NCI-H774 (cell line): ENCODE measurements at regions not wholly inside any gene's neighbourhood (a gene's known extent, or its start where the extent isn't known, plus 50 kb on each side); places are given as distances from the start of the nearest gene placed in this dataset.
"Not testable (repeated sequence)": the region's sequence is repeated elsewhere in the genome, so short reads cannot be mapped to it uniquely, and the experiment has no call there.

ENCODE experiments used
- DNase-seq: peaks from one replicate; lab custom pipeline; 2025; lab: John Stamatoyannopoulos, UW

DNA sequence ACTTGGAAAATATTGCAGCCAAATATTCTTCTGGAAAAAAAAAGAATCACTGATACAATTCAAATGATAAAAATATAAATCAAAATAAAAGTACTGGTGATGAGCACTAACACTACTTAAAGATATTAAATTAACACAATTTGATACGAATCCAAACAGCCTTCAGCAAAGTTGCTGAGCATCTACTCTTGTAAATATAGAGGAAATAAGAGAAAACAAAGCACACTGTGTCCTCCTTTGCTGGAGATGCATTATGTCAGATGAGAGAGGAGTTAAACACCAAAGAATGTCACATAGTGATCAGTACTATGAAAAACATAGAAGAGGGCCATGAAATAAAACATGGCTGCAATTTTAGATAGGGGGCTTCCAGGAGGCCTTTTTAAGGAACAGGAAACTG, 177.4 kb upstream of the RNPC3 start:
- no peak for DNase-seq

DNA sequence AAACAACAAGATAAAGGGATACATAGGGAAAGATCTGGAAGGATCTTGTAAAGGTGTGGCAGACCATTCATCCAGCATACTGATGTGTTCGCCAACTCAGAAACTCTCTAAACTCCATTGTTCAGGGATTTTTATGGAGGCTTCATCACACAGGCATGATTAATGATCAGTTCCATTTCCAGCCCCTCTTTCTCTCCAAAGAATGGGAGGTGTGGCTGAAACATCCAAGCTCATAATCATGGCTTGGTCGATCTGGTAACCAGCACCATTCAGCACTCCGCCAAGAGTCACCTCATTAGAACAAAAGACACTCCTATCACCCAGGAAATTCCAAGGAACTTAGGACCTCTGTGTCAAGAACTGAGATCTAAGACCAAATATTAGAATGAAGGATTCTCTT, 180.6 kb upstream of the RNPC3 start:
- no peak for DNase-seq

DNA sequence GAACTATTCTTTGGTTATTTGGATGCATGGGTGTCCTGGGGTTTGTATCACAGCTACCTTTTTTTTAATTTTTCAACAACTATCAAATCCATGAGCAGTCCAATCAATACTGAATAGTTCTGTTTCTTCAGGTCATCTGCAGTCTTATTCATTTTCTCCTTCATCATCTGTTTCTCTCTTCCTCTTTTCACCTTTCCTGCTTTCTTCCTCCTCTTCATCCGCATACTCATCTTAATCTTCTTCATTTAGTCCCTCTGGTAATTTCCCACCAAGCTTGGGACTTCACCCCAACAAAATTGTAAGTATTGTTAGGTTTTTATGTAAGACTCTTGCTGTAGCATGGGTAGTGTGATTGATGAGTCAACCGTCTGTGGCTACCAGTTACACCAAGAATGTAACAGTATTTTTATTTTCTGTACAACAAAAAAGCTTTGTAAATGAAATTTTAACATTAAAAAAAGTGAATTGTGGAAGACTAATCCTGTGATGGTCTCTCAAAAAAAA, 184.1 kb upstream of the RNPC3 start:
- no peak for DNase-seq

DNA sequence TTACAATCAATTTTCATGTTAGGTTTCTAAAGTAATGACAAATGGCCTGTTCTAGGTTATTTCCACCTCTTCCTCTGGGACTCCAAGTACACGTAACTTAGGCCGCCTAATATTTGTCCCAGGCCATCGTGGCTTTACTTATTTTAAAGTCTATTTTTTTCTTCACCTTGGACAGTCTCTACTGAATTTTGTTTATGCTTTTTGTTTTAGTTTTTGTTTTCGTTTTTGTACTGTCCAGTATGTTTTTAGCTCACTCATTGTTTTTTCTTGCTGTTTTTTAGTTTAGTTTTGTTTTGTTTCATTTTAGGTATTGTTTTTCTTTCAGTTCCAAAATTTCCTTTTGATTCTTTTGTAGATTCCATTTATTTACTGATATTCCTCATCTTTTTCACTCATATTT, 187.7 kb upstream of the RNPC3 start:
- no peak for DNase-seq

DNA sequence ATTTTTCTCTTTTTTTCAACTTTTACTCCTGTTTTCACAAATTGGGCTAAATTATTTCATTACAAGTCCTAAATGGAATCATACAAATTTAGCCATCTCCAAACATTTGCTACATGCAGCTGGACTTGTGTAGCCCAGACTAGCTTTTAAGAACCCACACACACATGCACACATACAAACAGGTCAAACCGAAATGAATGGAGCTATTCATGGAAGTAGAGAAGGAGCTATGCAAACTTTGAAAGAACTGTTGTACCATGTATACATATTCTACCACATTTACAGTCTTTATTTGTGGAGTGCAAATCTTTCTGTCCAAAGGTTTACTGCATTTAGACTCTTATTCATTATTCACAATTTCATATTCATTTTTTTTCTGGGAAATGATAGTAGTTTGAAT, 189.1 kb upstream of the RNPC3 start:
- no peak for DNase-seq

DNA sequence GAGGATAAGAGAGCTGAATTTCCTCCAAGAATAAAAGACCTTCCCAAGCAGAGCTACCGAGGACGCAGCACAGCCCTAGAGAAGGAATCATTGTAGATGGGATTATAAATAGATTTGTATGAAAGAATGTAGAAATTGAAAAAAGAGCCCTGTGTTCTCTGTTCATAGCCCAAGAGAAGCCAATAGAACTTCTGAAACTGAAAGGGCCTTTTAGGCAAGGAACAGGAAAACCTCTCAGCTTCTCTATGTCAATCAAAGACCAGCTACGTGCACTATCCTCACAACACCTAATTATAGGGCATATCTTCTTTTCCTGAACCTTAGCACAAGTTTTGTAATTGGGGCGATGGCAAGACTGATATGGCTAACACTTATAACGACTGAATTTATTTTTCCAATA, 192.4 kb upstream of the RNPC3 start:
- DNase-seq, result no peak

DNA sequence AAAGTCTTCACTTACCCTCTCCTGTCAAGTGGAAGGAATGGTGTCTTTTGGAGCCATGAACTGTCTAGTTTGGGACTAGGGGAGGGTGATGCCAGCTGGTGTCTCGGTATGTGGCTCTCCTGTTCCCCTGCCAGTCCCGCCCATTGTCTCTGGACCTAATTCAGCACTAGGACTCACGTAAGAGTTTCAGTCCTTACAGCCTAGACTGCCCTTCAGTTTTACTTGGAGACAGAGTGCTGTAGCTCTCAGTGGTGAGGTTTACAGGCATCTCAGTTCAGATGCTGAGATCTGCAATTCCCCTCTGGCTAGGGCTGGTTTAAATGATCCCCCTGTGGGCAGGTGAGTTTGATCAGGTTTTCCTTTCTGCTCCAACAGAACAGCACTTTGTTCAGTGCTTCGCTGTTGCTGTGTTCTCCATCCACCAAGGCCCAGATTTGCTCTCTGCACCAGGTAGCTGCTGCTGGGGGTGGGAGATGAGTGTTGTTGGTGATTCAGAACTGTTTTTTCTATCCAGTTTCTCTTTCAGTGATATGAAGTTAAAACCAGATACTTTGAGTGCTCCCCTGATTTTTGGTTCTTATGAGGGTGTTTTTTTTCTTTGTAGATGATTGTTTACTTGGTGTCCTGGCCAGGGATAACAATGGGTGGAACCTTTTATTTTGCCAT, 198.3 kb upstream of the RNPC3 start:
- no peak for DNase-seq

DNA sequence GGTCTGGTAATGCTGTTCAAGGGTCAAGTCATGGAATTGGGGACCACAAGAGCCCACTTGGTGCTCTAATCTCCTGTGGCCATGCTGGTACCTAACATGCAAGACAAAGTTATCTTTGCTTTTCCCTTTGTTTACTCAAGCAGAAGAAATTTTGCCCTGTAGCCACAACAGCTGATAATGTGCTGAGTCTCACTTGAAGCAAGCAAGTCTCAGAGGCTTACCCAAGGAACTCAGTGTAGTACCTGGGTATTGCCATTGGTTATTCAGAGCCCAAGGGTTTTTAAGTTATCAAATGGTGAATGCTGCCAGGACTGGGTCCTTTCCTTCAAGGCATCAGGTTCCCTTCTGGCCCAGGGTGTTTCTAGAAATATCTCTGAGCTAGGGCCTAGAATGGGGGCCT, 198.9 kb upstream of the RNPC3 start:
- DNase-seq, result no peak

DNA sequence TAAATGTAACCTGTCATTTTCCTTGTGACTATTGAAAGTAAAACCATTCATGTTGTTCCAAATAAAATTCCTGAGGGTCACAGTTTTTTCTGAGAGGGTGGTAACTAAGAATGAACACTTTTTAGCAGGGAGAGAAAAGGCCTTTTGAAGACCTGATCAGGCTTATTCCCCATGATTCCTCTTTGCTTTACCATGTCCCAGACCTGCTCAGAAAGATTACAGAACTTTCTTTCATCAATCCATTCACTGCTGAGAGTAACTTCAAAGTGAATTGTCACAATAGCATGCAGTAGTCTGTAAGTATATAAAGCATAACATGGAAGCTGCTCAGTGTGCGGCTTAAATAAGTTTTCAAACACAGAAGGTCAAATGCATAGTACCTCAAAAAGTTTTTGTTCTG, 201.5 kb upstream of the COL11A1 start:
- no peak for DNase-seq

DNA sequence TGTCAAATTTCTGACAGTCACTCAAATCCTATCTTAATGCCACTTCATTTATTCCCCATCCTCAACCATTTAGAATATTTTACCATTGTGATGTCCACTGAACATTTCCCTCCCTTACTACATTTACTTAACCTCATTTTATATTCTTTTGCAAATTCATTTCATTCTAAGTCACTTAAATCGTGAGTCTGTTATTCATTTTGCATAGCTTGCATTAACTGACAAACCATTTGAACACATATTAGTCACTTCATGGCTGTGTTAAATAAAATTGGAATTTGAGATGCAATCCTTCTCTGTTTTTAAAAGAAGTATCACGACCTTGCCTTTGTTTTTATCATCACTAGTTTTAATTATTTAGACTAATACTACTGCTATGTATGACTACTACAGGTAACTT, 199.4 kb upstream of the COL11A1 start:
- DNase-seq, result no peak

DNA sequence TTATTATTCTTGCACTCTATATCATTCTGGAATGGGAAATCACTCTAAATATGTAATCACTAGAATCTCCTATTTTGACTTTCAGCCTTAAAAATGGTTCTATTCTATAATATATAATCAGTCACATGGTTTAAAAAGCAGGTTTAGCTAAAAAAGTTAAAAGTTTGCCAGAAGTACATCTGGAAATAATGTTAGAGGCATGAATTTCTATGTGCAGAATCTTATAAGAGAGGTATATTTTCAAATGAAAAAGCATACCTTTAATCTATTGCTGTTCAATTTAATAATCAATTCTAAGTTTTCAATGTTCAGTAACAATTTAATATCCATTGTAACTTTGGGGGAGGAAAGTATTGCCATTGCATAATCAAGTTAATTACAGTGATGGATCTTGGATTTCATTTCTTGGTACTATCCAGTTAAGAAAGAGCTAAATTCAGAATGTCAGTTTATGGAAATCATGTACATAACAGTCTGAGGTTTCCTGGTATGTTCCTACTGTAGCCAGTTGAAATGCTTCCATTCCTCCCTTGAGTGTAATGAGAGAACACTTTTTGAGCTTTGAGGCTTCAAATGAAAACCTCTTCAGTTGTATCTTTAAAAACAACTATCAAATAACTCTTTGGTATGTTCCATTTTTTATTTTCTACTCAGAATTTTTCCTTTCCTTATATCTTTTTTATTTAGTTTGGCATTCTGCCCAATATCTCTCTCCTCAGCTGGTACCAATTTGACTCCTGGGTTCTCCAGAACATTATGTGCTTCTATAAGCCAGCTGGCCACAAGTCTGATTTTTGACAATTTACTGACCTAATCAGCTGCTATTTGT, 175.7 kb upstream of the COL11A1 start:
- DNase-seq, result no peak

DNA sequence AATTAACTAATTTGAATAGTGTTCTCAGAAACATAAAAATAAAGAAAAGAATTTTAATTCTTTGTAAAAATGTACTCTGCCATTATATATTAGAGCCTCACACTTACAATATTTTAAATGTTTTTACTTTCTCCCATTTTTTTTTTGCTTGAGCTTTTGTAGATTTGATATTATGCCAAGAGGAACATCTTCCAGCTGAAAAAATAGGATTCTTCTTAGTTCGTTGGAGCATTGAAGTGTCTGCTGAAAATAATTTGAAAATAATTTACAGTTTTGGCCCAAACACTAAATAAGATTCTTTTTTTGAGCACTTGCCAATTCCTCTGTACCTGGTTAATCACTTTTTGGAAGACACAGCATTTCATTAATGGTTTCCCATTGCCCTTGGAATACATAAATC, 175.0 kb upstream of the COL11A1 start:
- no peak for DNase-seq

DNA sequence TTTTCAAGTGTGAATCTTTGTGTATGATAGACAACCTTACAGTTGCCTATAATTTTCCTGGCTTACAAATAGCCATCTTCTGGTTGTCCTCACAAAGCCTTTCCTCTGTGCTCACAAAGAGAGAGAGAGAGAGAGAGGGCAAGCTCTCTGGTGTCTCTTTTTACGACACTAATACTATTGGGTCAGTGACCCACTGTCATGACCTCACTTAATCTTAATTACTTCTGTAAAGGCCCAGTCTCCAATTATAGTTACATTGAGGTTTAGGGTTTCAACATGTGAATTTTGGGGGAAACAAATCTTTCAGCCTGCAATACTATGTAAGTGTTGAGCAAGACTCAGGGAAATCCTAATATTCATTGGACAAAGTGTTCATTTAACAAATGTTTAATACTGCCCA, 167.4 kb upstream of the COL11A1 start:
- DNase-seq, result no peak

DNA sequence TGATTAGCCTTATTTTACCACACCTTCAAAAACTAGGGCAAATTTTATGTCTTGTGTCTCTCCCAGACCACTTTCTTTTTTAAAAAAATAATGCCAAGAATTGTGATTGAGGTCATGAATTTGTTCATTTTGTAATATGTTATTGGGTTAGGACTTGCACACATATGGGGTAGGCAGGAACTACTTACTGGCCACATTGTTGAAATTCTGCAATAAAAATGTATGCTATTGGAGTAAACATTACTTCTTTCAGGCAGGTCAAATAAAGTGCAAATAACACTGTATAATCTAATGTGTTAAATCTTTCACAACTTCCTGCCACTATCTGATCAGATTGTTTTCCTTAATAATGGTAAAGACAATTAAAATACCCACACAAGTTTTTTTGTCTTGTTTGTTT, 166.6 kb upstream of the COL11A1 start:
- no peak for DNase-seq

DNA sequence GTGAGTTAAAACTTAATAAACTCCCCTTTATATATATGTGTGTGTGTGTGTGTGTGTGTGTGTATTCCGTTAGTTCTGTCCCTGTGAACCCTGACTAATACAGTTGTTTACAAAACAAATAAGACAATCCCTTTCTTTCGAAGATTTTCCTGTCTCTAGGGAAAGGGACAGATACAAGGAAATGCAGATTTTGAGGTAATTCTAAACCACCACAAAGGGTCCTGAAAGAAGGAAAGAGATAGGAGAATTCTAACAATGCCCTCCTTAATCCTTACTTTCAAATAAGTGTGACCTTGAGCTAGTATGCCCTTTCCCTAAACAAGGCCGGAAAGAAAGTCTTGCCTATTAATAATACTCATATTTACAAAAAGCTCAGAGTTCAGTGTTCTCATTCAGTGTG, 164.8 kb upstream of the COL11A1 start:
- no peak for DNase-seq

DNA sequence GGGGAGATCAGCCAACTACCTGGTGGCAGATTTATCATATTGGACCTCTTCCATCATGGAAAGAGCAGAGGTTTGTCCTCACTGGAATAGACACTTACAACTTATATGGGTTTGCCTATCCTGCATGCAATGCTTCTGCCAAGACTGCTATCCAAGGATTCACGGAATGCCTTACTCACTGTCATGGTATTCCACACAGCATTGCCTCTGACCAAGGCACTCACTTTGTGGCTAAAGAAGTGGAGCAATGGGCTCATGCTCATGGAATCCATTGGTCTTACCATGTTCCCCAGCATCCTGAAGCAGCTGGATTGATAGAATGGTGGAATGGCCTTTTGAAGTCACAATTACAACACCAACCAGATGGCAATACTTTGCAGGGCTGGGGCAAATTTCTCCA, 163.1 kb upstream of the COL11A1 start:
- DNase-seq, result not testable (repeated sequence)

DNA sequence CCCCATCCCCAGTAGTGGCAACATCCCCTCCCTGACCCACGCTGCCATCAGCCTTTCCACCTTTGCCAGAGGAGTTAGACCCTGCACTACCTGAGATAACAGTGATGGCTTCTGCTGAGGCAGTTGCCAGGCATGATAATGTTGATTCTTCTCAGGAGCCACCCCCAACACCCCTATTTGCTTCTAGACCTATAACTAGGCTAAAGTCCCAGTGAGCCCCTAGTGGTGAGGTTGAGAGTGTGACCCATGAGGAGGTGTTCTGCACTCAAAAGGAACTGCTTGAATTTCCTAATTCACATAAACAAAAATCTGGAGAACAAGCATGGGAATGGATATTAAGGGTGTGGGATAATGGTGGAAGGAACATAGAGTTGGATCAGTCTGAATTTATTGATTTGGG, 159.6 kb upstream of the COL11A1 start:
- no peak for DNase-seq

DNA sequence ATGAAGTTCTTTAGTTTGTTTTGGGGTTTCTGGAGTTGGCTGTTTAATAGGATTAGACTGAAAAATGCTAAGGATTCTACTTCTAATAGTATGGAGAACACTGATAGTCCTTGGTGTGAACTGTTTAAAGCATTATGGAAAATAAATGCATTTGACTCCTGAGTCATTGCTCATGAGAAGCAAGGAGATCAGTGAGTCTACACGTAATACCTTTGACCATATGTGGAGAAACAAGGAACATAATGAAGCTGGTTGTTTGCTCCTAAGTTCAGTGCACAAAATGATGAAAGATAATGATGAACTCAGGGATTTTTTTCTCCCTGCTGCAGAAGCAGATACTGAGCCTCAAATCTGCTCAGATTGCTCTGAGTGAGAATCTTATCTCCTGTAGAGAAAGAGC, 158.9 kb upstream of the COL11A1 start:
- no peak for DNase-seq

DNA sequence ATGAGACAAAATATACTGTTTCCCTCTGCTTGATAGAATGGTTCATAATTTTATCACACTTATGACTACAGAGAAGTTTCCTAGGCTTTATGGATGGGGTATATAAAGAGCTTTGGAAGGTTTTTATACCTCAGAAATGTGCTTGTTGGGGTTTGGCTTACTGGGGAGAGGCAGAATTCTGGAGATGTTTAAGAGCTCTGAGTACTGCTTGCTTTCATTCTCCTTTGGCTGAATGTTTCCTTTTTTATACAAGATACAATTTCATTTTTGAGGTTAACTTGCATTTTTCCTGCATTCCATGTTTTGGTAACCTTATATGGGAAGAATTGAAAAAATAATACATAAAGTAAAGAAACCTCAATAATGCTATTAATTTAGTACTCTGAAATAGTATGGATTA, 157.7 kb upstream of the COL11A1 start:
- DNase-seq, result no peak

DNA sequence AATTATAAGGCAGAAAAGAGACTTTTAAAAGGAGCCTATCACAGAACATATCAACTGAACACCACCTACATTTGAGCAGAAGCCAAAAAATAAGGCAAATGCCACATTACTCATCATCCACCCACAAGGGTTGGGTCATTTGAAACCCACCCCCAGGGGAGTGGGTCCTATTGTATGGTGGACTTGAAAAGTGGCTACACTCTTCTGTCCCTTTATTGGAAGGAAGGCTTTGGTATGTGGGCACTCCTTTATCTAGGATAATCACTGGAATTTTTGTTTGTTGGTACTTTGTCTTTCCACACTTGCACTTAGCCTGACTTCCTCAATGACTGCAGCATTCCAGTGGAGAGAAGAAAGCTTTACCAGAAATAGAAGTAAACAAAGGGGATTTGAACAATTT, 157.2 kb upstream of the COL11A1 start:
- DNase-seq, result no peak

DNA sequence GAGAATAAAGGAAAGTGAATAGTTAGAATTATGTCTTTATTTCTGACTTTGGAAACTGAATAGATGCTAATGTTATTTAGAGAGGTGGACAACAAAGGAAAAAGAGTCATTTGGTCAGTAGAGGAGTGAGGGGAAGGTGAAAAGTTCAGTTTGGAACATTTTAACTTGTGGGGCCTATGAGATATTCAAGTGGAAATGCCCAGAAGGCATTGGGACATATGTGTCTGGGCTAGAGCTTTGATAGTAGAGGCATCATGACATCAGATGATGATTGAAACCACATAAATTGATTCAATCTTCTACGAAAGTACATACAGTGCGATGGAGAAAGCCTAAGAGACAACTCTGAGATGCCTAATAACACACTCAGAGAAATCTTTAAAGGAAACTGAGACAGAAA, 151.7 kb upstream of the COL11A1 start:
- no peak for DNase-seq

DNA sequence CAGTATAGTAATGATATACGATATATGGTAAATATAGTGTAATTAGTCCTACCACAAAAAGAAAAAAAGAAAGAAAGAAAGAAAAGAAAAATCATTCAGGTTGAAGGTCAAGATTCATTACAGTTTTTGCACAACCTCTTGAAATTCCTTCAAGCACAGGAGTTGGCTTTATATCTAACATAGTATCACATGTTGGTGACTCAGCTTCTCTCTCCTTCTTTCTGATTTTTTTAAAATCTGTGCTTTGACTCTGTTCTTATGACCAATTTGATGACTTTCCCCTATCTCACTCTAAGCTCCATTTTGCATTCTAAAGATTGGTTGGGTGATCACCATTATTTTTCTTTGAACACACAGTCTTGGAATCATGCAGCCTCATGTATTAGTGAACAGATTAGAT, 148.2 kb upstream of the COL11A1 start:
- DNase-seq, result no peak

DNA sequence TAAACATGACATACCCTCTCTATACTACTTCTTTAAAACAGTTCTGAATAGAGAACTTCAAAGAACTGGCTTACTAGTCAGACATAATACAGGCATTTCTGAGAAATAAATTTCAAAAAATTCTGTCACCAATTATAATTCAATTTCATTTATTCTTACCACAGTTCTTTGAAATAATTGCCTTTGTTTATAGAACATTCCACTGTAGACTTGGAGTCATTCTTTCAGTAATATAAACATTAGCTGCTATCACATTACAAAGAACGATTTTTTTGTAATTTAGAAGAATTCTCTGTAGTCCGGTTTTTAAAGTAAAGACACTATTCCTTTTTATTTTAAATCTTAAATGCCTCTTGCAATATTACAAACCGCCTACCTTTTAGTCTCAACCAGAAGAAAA, 146.4 kb upstream of the COL11A1 start:
- no peak for DNase-seq

DNA sequence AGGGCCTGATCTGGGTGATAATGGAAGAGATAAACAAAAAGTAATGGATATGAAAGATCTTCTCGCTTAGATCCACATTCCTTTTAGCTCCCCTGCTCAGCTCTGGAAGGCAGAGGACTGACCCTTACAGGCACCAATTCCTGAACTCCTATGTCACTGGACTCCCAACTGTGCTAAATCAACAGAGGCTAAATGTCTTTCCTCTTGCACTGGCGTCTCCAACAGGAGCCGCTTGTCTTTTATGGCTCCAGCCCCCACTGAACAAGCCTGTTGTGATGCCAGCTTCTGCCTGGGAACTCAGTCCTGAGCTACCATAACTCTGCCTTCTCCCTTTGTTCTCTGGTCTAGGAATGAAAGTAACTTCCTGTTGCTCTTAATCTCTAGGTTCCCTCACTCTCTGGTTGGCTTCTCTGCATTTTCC, 142.1 kb upstream of the COL11A1 start:
- no peak for DNase-seq
